ENCODE measurements at regions not wholly inside any gene's neighbourhood (a gene's known extent, or its start where the extent isn't known, plus 50 kb on each side); places are given as distances from the start of the nearest gene placed in this dataset.
"Not testable (repeated sequence)": the region's sequence is repeated elsewhere in the genome, so short reads cannot be mapped to it uniquely, and the experiment has no call there.

DNA sequence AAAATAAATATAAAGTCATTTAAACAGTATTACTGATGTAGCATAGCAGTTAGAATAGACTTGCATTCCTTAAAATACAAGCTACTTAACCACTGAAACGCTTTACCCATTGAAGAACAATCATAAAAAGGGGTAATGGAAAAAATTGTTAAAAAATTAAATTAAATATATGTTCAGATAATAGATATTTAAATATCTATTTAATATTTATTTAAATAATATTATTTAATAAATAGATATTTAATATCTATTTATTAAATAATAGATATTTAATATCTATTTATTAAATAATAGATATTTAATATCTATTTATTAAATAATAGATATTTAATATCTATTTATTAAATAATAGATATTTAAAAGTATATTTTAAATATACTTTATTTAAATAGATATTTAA lies 2410.5 kb downstream of the PCDH7 start:
- TF ChIP-seq, protein P1, sequence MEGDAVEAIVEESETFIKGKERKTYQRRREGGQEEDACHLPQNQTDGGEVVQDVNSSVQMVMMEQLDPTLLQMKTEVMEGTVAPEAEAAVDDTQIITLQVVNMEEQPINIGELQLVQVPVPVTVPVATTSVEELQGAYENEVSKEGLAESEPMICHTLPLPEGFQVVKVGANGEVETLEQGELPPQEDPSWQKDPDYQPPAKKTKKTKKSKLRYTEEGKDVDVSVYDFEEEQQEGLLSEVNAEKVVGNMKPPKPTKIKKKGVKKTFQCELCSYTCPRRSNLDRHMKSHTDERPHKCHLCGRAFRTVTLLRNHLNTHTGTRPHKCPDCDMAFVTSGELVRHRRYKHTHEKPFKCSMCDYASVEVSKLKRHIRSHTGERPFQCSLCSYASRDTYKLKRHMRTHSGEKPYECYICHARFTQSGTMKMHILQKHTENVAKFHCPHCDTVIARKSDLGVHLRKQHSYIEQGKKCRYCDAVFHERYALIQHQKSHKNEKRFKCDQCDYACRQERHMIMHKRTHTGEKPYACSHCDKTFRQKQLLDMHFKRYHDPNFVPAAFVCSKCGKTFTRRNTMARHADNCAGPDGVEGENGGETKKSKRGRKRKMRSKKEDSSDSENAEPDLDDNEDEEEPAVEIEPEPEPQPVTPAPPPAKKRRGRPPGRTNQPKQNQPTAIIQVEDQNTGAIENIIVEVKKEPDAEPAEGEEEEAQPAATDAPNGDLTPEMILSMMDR (IDR thresholded peaks at IDR 0.05), result not testable (repeated sequence)
- not testable (repeated sequence) for TF ChIP-seq POLR2A (IDR thresholded peaks at IDR 0.05)
